Peyer's patch (tissue), 4 donors: ENCODE measurements at regions not wholly inside any gene's neighbourhood (a gene's known extent, or its start where the extent isn't known, plus 50 kb on each side); places are given as distances from the start of the nearest gene placed in this dataset.

Experiments
- CTCF ChIP-seq, 6 experiments: fragments of 450-650 bp in 4 of 6; fragments of 200-600 bp in 2 of 6; sonication (generic) in 1 of 6; IDR thresholded peaks; one replicate each; pipeline ENCODE4 v1.5.1; 2017 to 2019; ENCODE audit warnings: antibody characterized with exemption in 6 of 6, mild to moderate bottlenecking in 3 of 6, moderate library complexity in 1 of 6
- POLR2A ChIP-seq, 2 donors: fragments of 450-650 bp; IDR thresholded peaks; one replicate each; pipeline ENCODE4 v1.5.1; 2017; ENCODE audit warnings: antibody characterized with exemption in 2 of 2, mild to moderate bottlenecking in 2 of 2, moderate library complexity in 2 of 2

- TF ChIP-seq CTCF (IDR thresholded peaks at IDR 0.05) (peak in 2 of 6 experiments; percentile 18), POLR2A (IDR thresholded peaks at IDR 0.05) (no peak)
Observed at GRCh38 chr11:134578807-134579723, 167.0 kb upstream of the B3GAT1 start.
